NCI-H774 (cell line): ENCODE measurements at regions not wholly inside any gene's neighbourhood (a gene's known extent, or its start where the extent isn't known, plus 50 kb on each side); places are given as distances from the start of the nearest gene placed in this dataset.

Experiments used
- DNase-seq: peaks from one replicate; lab custom pipeline; 2025; lab: John Stamatoyannopoulos, UW

GRCh38 chr7:131616487-131617200 lies 60.2 kb upstream of the PODXL start:
- no peak for DNase-seq

- DNase-seq, result no peak
Measured at GRCh38 chr7:131613909-131614308, 57.5 kb upstream of the PODXL start.

GRCh38 chr7:131610007-131610406 lies 53.6 kb upstream of the PODXL start:
- no peak for DNase-seq

- no peak for DNase-seq
Measured at GRCh38 chr7:131608116-131608500, 51.7 kb upstream of the PODXL start.

DNA sequence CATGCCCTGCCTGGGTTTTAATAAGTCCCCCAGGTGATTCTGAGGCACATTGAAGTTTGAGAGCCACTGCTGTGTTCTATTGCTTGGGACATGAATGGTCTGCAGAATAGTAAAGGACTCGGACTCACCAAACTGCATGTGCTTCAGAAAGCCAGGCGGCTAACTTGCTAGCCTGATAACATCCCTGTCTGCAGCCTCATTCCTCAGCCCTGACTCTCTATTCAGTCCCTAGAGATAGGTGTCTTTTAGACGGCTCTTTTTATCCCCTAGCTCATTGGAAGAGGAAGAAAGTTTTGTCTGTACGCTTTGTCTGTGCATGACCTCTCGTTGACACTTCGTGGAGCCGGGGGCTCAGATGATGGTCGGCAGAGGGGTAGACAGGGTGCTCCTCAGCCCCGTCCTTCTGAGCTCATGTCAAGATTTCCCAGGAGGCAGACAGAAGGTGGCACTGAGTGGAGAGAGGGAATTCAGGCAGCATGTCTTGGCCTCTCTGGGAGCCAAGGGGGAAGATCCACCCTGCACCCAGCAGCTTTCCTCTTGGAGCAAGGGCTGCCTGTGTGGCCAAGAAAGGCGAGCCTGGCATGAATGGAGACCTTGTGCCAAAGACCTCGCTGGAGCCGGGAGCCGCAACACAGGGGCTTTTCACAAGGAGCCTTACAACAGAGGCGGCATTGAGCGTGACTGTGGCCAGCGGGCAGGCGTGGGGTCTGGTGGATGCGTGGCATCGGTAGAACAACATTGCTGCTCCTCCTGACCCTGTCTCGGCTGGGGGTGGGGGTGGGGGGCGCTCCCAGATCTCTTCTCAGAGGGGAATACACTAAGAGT lies 51.1 kb upstream of the PODXL start:
- no peak for DNase-seq

GRCh38 chr7:131606346-131607290 lies 50.2 kb upstream of the PODXL start:
- no peak for DNase-seq
